Thyroid gland (tissue), 4 donors: ENCODE measurements at regions not wholly inside any gene's neighbourhood (a gene's known extent, or its start where the extent isn't known, plus 50 kb on each side); places are given as distances from the start of the nearest gene placed in this dataset.

Experiments used
- POLR2A ChIP-seq, 2 donors: fragments of 450-650 bp; IDR thresholded peaks; one replicate each; pipeline ENCODE4 v1.6.1; 2017; ENCODE audit warnings: antibody characterized with exemption in 2 of 2, mild to moderate bottlenecking in 2 of 2, moderate library complexity in 1 of 2
- TF ChIP-seq, protein P1 (sequence below), 6 experiments: fragments of 200-600 bp in 3 of 6; fragments of 450-650 bp in 3 of 6; sonication (generic) in 3 of 6; IDR thresholded peaks; one replicate each; pipeline ENCODE4 v1.5.1; 2016 to 2019; ENCODE audit warnings: antibody characterized with exemption in 6 of 6, mild to moderate bottlenecking in 2 of 6, inconsistent platforms in 1 of 6, moderate library complexity in 1 of 6

DNA sequence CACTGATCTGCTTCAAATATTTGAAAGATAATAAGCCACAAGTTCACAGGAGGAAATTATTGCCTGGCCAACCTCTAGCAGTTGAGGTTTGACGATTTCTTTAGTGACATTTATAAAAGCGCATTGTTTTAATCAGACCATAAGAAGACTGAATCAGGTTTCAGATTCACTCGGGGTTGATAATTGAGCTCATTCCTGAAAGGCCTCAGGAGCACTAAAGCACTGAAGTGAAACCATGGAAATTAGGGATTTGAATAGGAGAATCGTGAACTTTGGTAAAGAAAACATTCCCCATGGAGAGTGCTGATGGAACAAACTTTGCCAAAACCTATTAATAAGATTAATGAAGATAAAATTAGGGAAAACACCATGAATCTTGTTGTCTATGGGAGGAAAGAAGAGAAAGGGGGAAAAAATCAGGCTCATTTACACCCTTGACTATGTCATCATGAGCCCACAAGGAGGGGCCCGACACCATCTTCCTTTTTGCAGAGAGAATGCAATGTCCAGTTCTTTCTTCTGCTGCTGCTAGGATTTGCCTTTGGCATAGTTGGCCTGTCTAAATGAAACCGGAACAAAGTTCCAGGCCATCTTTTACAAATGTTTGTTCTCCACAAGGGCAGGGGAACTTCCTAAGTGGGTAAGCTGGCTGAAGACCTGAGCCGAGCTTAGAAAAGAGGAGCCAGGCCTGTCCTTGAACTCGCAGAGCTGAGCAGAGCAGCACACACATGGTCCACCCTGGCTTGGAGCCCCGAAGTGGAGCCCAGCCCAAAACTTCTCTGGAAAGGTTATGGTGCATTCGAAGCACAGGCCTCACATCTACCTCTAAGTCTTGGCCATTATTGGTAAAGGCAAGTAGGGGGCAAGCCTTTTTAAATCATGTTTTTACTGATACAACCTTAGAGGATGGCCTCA, 56.1 kb upstream of the EIF3M start:
- TF ChIP-seq POLR2A (IDR thresholded peaks at IDR 0.05): no peak
- TF ChIP-seq, protein P1, sequence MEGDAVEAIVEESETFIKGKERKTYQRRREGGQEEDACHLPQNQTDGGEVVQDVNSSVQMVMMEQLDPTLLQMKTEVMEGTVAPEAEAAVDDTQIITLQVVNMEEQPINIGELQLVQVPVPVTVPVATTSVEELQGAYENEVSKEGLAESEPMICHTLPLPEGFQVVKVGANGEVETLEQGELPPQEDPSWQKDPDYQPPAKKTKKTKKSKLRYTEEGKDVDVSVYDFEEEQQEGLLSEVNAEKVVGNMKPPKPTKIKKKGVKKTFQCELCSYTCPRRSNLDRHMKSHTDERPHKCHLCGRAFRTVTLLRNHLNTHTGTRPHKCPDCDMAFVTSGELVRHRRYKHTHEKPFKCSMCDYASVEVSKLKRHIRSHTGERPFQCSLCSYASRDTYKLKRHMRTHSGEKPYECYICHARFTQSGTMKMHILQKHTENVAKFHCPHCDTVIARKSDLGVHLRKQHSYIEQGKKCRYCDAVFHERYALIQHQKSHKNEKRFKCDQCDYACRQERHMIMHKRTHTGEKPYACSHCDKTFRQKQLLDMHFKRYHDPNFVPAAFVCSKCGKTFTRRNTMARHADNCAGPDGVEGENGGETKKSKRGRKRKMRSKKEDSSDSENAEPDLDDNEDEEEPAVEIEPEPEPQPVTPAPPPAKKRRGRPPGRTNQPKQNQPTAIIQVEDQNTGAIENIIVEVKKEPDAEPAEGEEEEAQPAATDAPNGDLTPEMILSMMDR (IDR thresholded peaks at IDR 0.05): no peak
